HG03378 (cell line): ENCODE measurements at regions not wholly inside any gene's neighbourhood (a gene's known extent, or its start where the extent isn't known, plus 50 kb on each side); places are given as distances from the start of the nearest gene placed in this dataset.

Experiments
- ATAC-seq: cut with Tn5 transposase; IDR thresholded peaks from one replicate; pipeline ENCODE4 v1.9.1; 2021; ENCODE audit warnings: mild to moderate bottlenecking, moderate library complexity; ENCODE audit not compliant: unreplicated experiment

GRCh38 chr1:81446000-81446669, 354.6 kb upstream of the ADGRL2 start:
- no peak for ATAC-seq

- no peak for ATAC-seq
Observed at GRCh38 chr1:81443288-81443687, 357.4 kb upstream of the ADGRL2 start.

GRCh38 chr1:81439046-81439823, 361.5 kb upstream of the ADGRL2 start:
- ATAC-seq: peak; percentile 57

GRCh38 chr1:81437649-81438048, 363.1 kb upstream of the ADGRL2 start:
- ATAC-seq: peak; percentile 84

GRCh38 chr1:81437213-81437612, 363.5 kb upstream of the ADGRL2 start:
- no peak for ATAC-seq

- ATAC-seq: no peak
Observed at GRCh38 chr1:81435175-81435574, 365.6 kb upstream of the ADGRL2 start.

- ATAC-seq: no peak
Observed at GRCh38 chr1:81433676-81434075, 367.1 kb upstream of the ADGRL2 start.

GRCh38 chr1:81432654-81433109, 368.1 kb upstream of the ADGRL2 start:
- no peak for ATAC-seq

- no peak for ATAC-seq
Observed at GRCh38 chr1:81432059-81432458, 368.7 kb upstream of the ADGRL2 start.

- ATAC-seq: no peak
Observed at GRCh38 chr1:81431624-81432000, 369.1 kb upstream of the ADGRL2 start.

- peak; percentile 58 for ATAC-seq
Observed at GRCh38 chr1:81430955-81431623, 369.6 kb upstream of the ADGRL2 start.

- no peak for ATAC-seq
Observed at GRCh38 chr1:81430236-81430938, 370.3 kb upstream of the ADGRL2 start.

GRCh38 chr1:81428998-81429397, 371.7 kb upstream of the ADGRL2 start:
- ATAC-seq: peak; percentile 41

GRCh38 chr1:81424816-81425215, 375.9 kb upstream of the ADGRL2 start:
- ATAC-seq: no peak

- no peak for ATAC-seq
Observed at GRCh38 chr1:81424061-81424460, 376.7 kb upstream of the ADGRL2 start.

GRCh38 chr1:81420760-81421159, 380.0 kb upstream of the ADGRL2 start:
- ATAC-seq: peak; percentile 87

GRCh38 chr1:81414488-81415015, 386.2 kb upstream of the ADGRL2 start:
- ATAC-seq: peak; percentile 93

- ATAC-seq: no peak
Observed at GRCh38 chr1:81412954-81413353, 387.8 kb upstream of the ADGRL2 start.

- no peak for ATAC-seq
Observed at GRCh38 chr1:81410941-81411340, 389.8 kb upstream of the ADGRL2 start.

- ATAC-seq: no peak
Observed at GRCh38 chr1:81410351-81410750, 390.4 kb upstream of the ADGRL2 start.

- ATAC-seq: no peak
Observed at GRCh38 chr1:81409780-81410274, 390.9 kb upstream of the ADGRL2 start.
